Upper lobe of left lung (tissue), 4 donors: ENCODE measurements at regions not wholly inside any gene's neighbourhood (a gene's known extent, or its start where the extent isn't known, plus 50 kb on each side); places are given as distances from the start of the nearest gene placed in this dataset.

Experiments
- CTCF ChIP-seq, 6 experiments: fragments of 450-650 bp in 4 of 6; fragments of 200-600 bp in 2 of 6; sonication (generic) in 2 of 6; IDR thresholded peaks; one replicate each; pipeline ENCODE4 v1.5.1; 2016 to 2019; ENCODE audit warnings: antibody characterized with exemption in 6 of 6
- POLR2A ChIP-seq, 4 donors: fragments of 450-650 bp; IDR thresholded peaks; one replicate each; pipeline ENCODE4 v1.5.1; 2016 to 2017; ENCODE audit warnings: antibody characterized with exemption in 4 of 4, mild to moderate bottlenecking in 2 of 4
- POLR2AphosphoS5 ChIP-seq, 2 donors: sonication (generic); formaldehyde crosslinking; IDR thresholded peaks; one replicate each; pipeline ENCODE4 v1.5.1; 2017; ENCODE audit warnings: antibody characterized with exemption in 2 of 2

- TF ChIP-seq CTCF (IDR thresholded peaks at IDR 0.05) (no peak), POLR2A (IDR thresholded peaks at IDR 0.05) (no peak), POLR2AphosphoS5 (IDR thresholded peaks at IDR 0.05) (no peak)
Observed at GRCh38 chr20:1811621-1812498, 83.3 kb upstream of the SIRPA start.
